ENCODE measurements at regions not wholly inside any gene's neighbourhood (a gene's known extent, or its start where the extent isn't known, plus 50 kb on each side); places are given as distances from the start of the nearest gene placed in this dataset.

- Mint-ChIP-seq H3K27me3 (no peaks in the 10 kb centered on the region), H3K27ac (no peak overlapping the region), H3K4me1 (ENCODE audit: low read depth) (no peaks in the 10 kb centered on the region), H3K9me3 (ENCODE audit: low read depth) (no peaks in the 10 kb centered on the region), H3K36me3 (ENCODE audit: insufficient read depth) (no peaks in the 10 kb centered on the region), H3K4me3 (ENCODE audit: low read depth) (no peak overlapping the region)
- no peak for TF ChIP-seq CTCF (IDR thresholded peaks at IDR 0.05; ENCODE audit: unreplicated experiment)
- DNase-seq (ENCODE audit: low spot score, unreplicated experiment): no peak
These were observed 1414.7 kb downstream of the PLA2G4A start for GRCh38 chr1:188243456-188243855.

GRCh38 chr1:188244681-188245080, 1415.9 kb downstream of the PLA2G4A start:
- Mint-ChIP-seq H3K9me3 (ENCODE audit: low read depth) (no peaks in the 10 kb centered on the region), H3K4me1 (ENCODE audit: low read depth) (no peaks in the 10 kb centered on the region), H3K27ac (no peak overlapping the region), H3K4me3 (ENCODE audit: low read depth) (no peak overlapping the region), H3K27me3 (no peaks in the 10 kb centered on the region), H3K36me3 (ENCODE audit: insufficient read depth) (no peaks in the 10 kb centered on the region)
- TF ChIP-seq CTCF (IDR thresholded peaks at IDR 0.05; ENCODE audit: unreplicated experiment): no peak
- DNase-seq (ENCODE audit: low spot score, unreplicated experiment): no peak

- H3K4me1 Mint-ChIP-seq (ENCODE audit: low read depth): no peaks in the 10 kb centered on the region
- H3K9me3 Mint-ChIP-seq (ENCODE audit: low read depth): no peaks in the 10 kb centered on the region
- TF ChIP-seq CTCF (IDR thresholded peaks at IDR 0.05; ENCODE audit: unreplicated experiment): no peak
- H3K27me3 Mint-ChIP-seq: no peaks in the 10 kb centered on the region
- no peak for DNase-seq (ENCODE audit: low spot score, unreplicated experiment)
- no peaks in the 10 kb centered on the region for H3K36me3 Mint-ChIP-seq (ENCODE audit: insufficient read depth)
- H3K4me3 Mint-ChIP-seq (ENCODE audit: low read depth): no peak overlapping the region
- no peak overlapping the region for H3K27ac Mint-ChIP-seq
These were observed 1418.5 kb downstream of the PLA2G4A start for GRCh38 chr1:188247255-188247654.

- Mint-ChIP-seq H3K4me3 (ENCODE audit: low read depth) (no peak overlapping the region), H3K27ac (no peak overlapping the region), H3K36me3 (ENCODE audit: insufficient read depth) (no peaks in the 10 kb centered on the region), H3K9me3 (ENCODE audit: low read depth) (no peaks in the 10 kb centered on the region), H3K4me1 (ENCODE audit: low read depth) (no peaks in the 10 kb centered on the region), H3K27me3 (no peaks in the 10 kb centered on the region)
- no peak for TF ChIP-seq CTCF (IDR thresholded peaks at IDR 0.05; ENCODE audit: unreplicated experiment)
- DNase-seq (ENCODE audit: low spot score, unreplicated experiment): no peak
These were observed 1421.1 kb downstream of the PLA2G4A start for GRCh38 chr1:188249811-188250210.

- Mint-ChIP-seq H3K4me1 (ENCODE audit: low read depth) (no peaks in the 10 kb centered on the region), H3K9me3 (ENCODE audit: low read depth) (peaks cover 7% of the 10 kb centered on the region), H3K4me3 (ENCODE audit: low read depth) (no peak overlapping the region)
These were observed 1422.3 kb downstream of the PLA2G4A start for GRCh38 chr1:188251036-188251435.

More at GRCh38 chr1:188251036-188251435, 1422.3 kb downstream of the PLA2G4A start:
- DNase-seq (ENCODE audit: low spot score, unreplicated experiment): no peak
- H3K27ac Mint-ChIP-seq: no peak overlapping the region
- H3K36me3 Mint-ChIP-seq (ENCODE audit: insufficient read depth): no peaks in the 10 kb centered on the region
- H3K27me3 Mint-ChIP-seq: no peaks in the 10 kb centered on the region
- no peak for TF ChIP-seq CTCF (IDR thresholded peaks at IDR 0.05; ENCODE audit: unreplicated experiment)

Measured in progenitor cell of endocrine pancreas (in vitro differentiated cells).